Heart right ventricle (tissue), 16 donors: ENCODE measurements at regions not wholly inside any gene's neighbourhood (a gene's known extent, or its start where the extent isn't known, plus 50 kb on each side); places are given as distances from the start of the nearest gene placed in this dataset.

Source experiments
- ATAC-seq, 8 donors: fragments of 200-7000 bp; cut with Tn5 transposase; one replicate each; pipeline ENCODE4 v1.9.1; 2020; ENCODE audit warnings: mild to moderate bottlenecking in 8 of 8, moderate library complexity in 8 of 8, moderate number of reproducible peaks in 1 of 8
- DNase-seq, 2 donors: peaks; one replicate each; pipeline ENCODE4 v3.0.0-alpha.2; 2020
- H3K27ac ChIP-seq, 10 donors: fragments of 200-600 bp; sonication (generic) in 2 of 10; one replicate each; pipeline versions ENCODE4 v1.5.0 to v1.8.0; 2020 to 2022; ENCODE audit warnings: mild to moderate bottlenecking in 3 of 10
- H3K27me3 ChIP-seq, 7 donors: fragments of 200-600 bp; one replicate each; pipeline ENCODE4 v1.8.0; 2021 to 2022; ENCODE audit warnings: mild to moderate bottlenecking in 2 of 7
- H3K36me3 ChIP-seq, 9 donors: fragments of 200-600 bp; sonication (generic) in 1 of 9; one replicate each; pipeline versions ENCODE4 v1.5.0 to v1.8.0; 2020 to 2022; ENCODE audit warnings: mild to moderate bottlenecking in 2 of 9
- H3K4me1 ChIP-seq, 9 donors: fragments of 200-600 bp; sonication (generic) in 1 of 9; one replicate each; pipeline versions ENCODE4 v1.5.0 to v1.8.0; 2020 to 2022; ENCODE audit warnings: mild to moderate bottlenecking in 4 of 9
- H3K4me3 ChIP-seq, 10 donors: fragments of 200-600 bp; sonication (generic) in 2 of 10; one replicate each; pipeline versions ENCODE4 v1.5.0 to v1.8.0; 2020 to 2022; ENCODE audit warnings: mild to moderate bottlenecking in 7 of 10, moderate library complexity in 2 of 10
- H3K9me3 ChIP-seq, 11 donors: fragments of 200-600 bp in 10 of 11; sonication (generic) in 2 of 11; one replicate each; pipeline versions ENCODE4 v1.5.0 to v1.8.0; 2013 to 2022; ENCODE audit warnings: mild to moderate bottlenecking in 2 of 11, control low read depth in 1 of 11, moderate library complexity in 1 of 11
- WGBS, 2 donors: extraction: QIAGEN DNeasy Blood & Tissue Kit; methylation state at CpG; one replicate each; pipeline ENCODE4 v1.1.7; 2013; ENCODE audit warnings: inconsistent platforms in 1 of 2; 5-methylcytosine and 5-hydroxymethylcytosine counted together
- intact Hi-C, 10 donors: fragments of 100-400 bp; cut with DNase I; formaldehyde crosslinking; loops; one replicate each; pipeline versions ENCODE4 v1.11.1 to v1.14.2; 2022
- TF ChIP-seq, protein P1 (sequence below), 9 donors: fragments of 200-600 bp; sonication (generic) in 2 of 9; IDR thresholded peaks; one replicate each; pipeline versions ENCODE4 v1.5.0 to v1.8.0; 2021 to 2022; ENCODE audit warnings: antibody characterized with exemption in 9 of 9, mild to moderate bottlenecking in 5 of 9, moderate library complexity in 1 of 9
- donor health status: Arrhythmogenic right ventricular cardiomyopathy.
- donor health status: ischemic (EF 13 %, LVEDD 7.1; RV severe dilation, severe dysfunction).
- donor health status: healthy with polysubstance abuse.
- donor health status: DM: no; HTN: yes; CAD: no.
- donor health status: DM: no; HTN: no; CAD: no.
- donor health status: ischemic (EF 25% LVEDD 6.9; RV normal size, moderate dysfunction).
- donor health status: ischemic (EF 25% LVEDD 5.7; RV mildly dilated, moderate dysfunction).
- donor health status: healthy.
- donor health status: DM: yes; HTN: yes; CAD: no.
- donor health status: Ischemic cardiomyopathy.
- donor health status: ischemic (EF 35%, LVEDD 5.7; RV mildly dilated, moderate dysfunction).
- donor health status: nonischemic (EF 11% LVEDD 7.7; RV severe dilation, severe dysfunction).
- donor health status: DM: yes; HTN: yes; CAD: no.
- donor health status: PGD.
- donor health status: ischemic (EF 29% LVEDD 5.4; RV normal size, mild dysfunction).
- donor health status: nonischemic (EF 23%, LVEDD 6.1; RV moderate dilation, normal function).

DNA sequence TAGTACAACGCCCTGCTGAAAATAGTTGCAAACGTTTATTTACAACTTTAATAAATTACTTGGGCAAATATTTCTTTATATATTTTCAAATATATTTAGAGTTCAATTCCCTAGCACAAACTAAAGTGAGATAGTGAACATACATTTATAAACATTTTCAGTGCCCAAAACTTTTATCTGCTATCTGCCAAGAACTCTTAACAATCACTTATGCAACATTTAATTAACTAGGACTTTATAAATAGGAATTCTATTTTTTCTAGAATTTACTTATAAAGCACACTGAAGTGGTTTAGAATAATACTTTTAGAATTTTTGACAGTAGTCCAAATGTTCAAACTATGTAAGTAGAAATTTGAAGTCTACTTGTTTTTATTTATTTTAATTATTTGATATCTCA lies 452.6 kb upstream of the RGS17 start:
- Histone ChIP-seq H3K27me3 (no peaks in the 10 kb centered on the region), H3K4me3 (no peak overlapping the region), H3K4me1 (no peaks in the 10 kb centered on the region), H3K36me3 (no peaks in the 10 kb centered on the region), H3K27ac (no peak overlapping the region), H3K9me3 (peaks cover 0 to 12% (median 0%) of the 10 kb centered on the region in 11 donors)
- no peak for ATAC-seq
- DNase-seq, result no peak
- TF ChIP-seq, protein P1, sequence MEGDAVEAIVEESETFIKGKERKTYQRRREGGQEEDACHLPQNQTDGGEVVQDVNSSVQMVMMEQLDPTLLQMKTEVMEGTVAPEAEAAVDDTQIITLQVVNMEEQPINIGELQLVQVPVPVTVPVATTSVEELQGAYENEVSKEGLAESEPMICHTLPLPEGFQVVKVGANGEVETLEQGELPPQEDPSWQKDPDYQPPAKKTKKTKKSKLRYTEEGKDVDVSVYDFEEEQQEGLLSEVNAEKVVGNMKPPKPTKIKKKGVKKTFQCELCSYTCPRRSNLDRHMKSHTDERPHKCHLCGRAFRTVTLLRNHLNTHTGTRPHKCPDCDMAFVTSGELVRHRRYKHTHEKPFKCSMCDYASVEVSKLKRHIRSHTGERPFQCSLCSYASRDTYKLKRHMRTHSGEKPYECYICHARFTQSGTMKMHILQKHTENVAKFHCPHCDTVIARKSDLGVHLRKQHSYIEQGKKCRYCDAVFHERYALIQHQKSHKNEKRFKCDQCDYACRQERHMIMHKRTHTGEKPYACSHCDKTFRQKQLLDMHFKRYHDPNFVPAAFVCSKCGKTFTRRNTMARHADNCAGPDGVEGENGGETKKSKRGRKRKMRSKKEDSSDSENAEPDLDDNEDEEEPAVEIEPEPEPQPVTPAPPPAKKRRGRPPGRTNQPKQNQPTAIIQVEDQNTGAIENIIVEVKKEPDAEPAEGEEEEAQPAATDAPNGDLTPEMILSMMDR (IDR thresholded peaks at IDR 0.05), result no peak
- intact Hi-C loops, result no loop called here
- 83 to 89% methylated on average over 2 of the region's 2 CpGs for WGBS, 2 donors

DNA sequence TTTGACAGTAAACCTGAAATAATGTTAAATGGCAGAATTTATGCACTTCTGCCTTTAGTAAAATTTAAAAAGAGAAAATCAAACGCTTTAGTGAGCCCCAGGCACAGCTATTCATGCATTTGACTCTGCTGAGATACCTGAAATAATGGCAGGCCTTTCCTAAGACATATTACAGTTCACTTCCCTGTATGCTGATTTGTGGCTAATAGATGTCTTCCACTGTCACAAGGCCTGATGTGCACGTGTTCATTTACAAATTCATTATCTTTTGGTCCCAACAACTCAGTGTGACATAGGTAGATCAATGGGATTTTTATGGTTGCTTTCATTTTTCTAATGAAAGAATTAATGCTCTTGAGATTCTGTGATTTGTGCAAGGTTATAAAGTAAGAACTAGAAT lies 449.7 kb upstream of the RGS17 start:
- Histone ChIP-seq H3K4me3 (no peak overlapping the region), H3K27me3 (no peaks in the 10 kb centered on the region), H3K27ac (no peak overlapping the region), H3K4me1 (no peaks in the 10 kb centered on the region), H3K9me3 (peaks cover 0 to 18% (median 0%) of the 10 kb centered on the region in 11 donors), H3K36me3 (no peaks in the 10 kb centered on the region)
- ATAC-seq (no peak), DNase-seq (no peak)
- intact Hi-C loops, result no loop called here
- 59 to 60% methylated on average over 2 of the region's 2 CpGs for WGBS, 2 donors
- TF ChIP-seq, protein P1 (IDR thresholded peaks at IDR 0.05), result no peak

DNA sequence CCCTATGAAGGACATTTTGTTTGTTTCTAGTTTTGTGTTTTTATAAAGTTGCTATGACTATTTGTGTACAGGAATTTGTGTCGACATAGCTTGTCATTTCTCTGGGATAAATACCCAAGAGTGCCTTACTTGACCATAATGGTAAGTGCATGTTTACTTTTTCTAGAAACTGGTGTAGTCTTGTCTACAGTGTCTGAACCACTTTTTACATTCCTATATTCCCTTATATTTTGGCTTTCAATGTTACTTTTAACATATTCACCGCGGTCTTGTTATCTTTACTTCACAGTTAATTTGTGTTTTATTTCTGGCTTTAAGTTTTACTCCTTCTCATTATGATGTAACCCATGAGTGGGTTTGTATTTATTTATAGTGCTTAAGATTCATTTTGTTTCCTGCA lies 444.4 kb upstream of the RGS17 start:
- 80 to 91% methylated on average over 3 of the region's 3 CpGs for WGBS, 2 donors
- Histone ChIP-seq H3K36me3 (no peaks in the 10 kb centered on the region), H3K27ac (no peak overlapping the region), H3K4me1 (no peaks in the 10 kb centered on the region), H3K4me3 (no peak overlapping the region), H3K9me3 (peaks cover 0 to 18% (median 0%) of the 10 kb centered on the region in 11 donors), H3K27me3 (no peaks in the 10 kb centered on the region)
- ATAC-seq (no peak), DNase-seq (no peak)
- TF ChIP-seq, protein P1 (IDR thresholded peaks at IDR 0.05), result no peak
- intact Hi-C loops, result loop anchor here in 1 of 10 donors (5.0 kb wide), 1 partner anchor 163 kb away; no protein-coding TSS in a partner anchor

DNA sequence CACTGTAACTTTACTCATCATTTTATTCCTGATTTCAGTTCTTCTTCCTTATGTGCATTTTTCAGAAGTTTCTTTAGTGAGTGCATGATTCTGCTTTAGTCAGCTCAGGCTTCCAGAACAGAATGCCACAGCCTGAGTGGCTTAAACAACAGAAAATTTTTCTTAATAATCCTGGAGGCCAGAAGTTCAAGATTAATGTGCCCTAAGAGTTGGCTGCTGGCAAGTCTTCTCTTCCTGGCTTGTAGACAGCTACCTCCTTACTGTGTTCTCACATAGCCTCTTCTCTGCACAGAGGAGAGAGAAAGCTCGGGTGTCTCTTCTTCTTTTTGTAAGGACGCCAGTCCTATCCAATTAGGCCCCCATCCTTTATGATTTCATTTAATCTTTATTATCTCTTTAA lies 443.1 kb upstream of the RGS17 start:
- H3K36me3 ChIP-seq, result no peaks in the 10 kb centered on the region
- H3K27me3 ChIP-seq, result no peaks in the 10 kb centered on the region
- WGBS, 2 donors, result 81 to 87% methylated on average over 2 of the region's 2 CpGs
- no peaks in the 10 kb centered on the region for H3K4me1 ChIP-seq
- no peak overlapping the region for H3K27ac ChIP-seq
- TF ChIP-seq, protein P1 (IDR thresholded peaks at IDR 0.05), result no peak
- intact Hi-C loops, result no loop called here
- DNase-seq (no peak), ATAC-seq (no peak)
- peaks cover 0 to 13% (median 0%) of the 10 kb centered on the region in 11 donors for H3K9me3 ChIP-seq
- no peak overlapping the region for H3K4me3 ChIP-seq
